ENCODE measurements at regions not wholly inside any gene's neighbourhood (a gene's known extent, or its start where the extent isn't known, plus 50 kb on each side); places are given as distances from the start of the nearest gene placed in this dataset.

DNA sequence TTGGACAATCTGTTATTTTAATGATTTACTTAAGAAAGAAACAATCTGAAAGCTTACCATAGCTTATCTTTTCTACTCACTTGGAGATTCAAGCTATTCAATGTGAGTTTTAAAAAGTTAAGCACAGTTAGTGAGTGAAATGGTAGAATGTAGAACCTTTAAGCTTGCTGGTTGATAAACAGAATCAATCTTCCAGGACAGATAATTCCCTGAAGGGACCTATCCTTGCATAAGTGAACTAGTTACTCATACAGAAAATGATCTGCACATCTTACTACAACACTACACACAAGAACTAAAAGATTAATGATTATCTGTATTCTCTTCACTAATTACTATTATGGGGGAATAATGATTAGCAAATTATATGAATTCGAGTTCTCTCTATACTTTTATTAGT is 165.6 kb downstream of the PALM2AKAP2 start:
- DNase-seq (ENCODE audit: low read depth), result peak; percentile 33

DNA sequence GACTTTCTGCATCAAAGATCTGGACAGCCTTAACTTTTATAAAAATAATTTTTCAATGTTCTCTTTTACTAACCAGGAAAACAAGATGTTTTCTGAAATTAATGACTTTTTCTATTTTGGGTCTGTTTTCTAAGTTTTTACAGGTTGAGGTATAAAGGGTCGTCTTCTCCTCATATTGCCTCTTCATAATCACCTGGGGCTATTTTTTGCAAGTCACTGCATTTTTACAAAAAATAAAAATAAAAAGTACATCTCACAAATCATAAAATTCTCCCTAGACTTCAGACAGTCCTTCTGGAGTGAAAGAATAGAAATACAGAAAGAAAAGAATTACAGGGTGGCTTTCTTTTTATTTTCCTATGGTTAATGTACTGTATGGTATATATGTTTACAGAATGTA is 168.5 kb downstream of the PALM2AKAP2 start:
- DNase-seq (ENCODE audit: low read depth), result no peak

- no peak for DNase-seq (ENCODE audit: low read depth)
These were observed 170.9 kb downstream of the PALM2AKAP2 start for GRCh38 chr9:109950710-109951443.

- no peak for DNase-seq (ENCODE audit: low read depth)
These were observed 173.3 kb downstream of the PALM2AKAP2 start for GRCh38 chr9:109953300-109953699.

DNA sequence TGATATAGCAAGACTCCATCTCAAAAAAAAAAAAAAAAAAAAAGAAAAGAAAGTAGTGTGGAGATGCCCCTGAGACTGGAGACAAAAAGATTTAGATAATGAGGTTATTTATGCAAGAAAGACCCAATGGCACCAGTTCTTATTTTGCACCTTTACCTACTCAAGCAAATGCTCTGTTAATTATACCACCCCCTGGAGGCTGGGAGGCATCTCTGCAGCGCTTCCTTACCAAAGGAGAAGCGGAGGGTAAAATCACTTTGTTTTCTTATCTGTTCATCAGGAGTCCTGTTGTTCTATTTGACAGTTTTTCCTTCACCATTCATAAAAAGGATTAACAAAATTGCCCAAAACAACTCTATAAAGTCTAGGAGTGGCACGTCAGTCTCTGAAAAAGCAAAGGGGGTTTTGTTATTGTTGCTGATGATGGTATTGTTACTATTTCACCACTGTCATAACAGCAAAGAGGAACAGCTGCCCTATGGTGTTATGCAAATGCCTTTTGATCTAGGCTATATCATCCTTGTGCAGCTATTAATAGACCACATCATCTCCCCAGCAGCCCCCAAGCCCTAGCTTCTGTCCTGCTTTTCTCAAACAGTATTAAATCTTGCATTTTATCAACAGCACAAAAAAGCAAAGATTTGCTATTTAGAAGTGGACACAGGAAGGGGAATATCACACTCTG is 174.0 kb downstream of the PALM2AKAP2 start:
- DNase-seq (ENCODE audit: low read depth), result no peak

- no peak for DNase-seq (ENCODE audit: low read depth)
These were observed 176.9 kb downstream of the PALM2AKAP2 start for GRCh38 chr9:109956717-109957440.

DNA sequence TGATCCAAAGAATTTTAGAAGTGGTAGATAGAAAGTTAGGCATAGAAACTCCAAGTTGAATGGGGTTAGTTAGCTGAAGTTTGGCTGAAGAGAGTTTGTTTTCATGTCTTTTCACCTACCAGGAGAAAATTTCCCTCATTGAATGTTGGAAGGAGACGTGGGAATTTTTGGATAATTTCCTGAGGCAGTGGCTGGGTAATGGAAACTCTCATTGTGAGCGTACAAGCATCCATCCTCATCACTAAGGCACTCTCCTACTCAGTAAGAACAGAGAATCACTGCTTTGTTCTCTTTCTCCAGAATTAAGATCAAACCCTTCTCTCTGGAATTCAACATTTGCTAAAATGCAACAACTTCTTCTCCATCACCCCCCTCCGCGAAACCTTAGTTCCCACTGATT is 179.7 kb downstream of the PALM2AKAP2 start:
- DNase-seq (ENCODE audit: low read depth), result no peak

GRCh38 chr9:109961626-109962025 is 181.6 kb downstream of the PALM2AKAP2 start:
- DNase-seq (ENCODE audit: low read depth), result no peak

GRCh38 chr9:109962215-109962614 is 182.2 kb downstream of the PALM2AKAP2 start:
- no peak for DNase-seq (ENCODE audit: low read depth)

DNA sequence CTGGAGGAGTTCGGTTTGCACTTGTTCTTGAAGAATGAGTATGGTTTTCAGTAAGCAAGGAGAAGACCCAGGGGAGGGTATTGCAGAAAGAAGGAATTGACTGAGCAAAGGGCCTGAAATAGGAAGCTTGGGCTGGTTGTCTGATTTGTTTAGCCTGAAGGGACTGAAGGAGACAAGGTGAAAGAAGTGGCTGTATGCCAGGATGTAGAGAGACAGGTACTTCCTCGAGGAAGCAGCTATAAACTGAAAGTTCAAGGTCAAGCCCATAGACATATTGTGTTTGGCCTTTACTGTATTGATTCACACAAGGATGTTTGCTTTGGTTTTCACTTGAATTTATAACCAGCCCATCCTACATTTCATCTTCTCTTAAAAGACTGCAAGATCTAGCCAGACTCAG is 183.1 kb downstream of the PALM2AKAP2 start:
- DNase-seq (ENCODE audit: low read depth), result no peak

DNA sequence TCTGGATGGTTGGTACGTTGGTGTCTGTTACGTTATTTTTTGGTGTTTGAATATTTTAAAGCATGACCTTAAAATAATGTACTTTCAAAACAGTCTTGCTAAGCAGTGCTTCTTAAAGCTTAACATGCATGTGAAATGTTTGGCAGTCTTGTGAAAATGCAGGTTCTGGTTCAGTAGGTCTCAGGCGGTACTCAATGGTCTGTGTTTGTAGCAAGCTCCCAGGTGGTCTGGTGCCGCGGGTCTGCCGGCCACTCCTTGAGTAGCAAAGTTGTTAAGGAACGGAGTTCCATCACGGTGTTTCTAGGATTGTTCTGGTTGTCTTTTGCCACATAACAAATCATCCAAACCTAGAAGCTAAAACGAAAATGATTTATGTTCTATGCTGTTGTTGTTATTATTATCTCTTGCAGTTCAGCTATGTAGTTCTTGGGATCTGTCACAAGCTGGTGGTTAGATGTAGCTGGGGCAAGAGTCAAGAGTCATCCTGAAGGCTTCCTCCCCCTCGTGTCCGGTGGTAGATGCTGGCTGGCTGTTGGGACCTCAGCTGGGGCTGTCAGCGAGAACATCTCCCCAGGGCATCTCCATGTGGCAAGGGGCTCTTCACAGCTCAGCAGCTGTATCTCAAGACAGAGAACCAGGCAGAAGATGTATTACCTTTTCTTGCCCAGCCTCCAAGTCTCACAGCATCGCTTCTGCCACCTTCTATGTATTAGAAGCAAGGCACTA is 186.8 kb downstream of the PALM2AKAP2 start:
- no peak for DNase-seq (ENCODE audit: low read depth)

GRCh38 chr9:109967651-109968642 is 187.9 kb downstream of the PALM2AKAP2 start:
- no peak for DNase-seq (ENCODE audit: low read depth)

DNA sequence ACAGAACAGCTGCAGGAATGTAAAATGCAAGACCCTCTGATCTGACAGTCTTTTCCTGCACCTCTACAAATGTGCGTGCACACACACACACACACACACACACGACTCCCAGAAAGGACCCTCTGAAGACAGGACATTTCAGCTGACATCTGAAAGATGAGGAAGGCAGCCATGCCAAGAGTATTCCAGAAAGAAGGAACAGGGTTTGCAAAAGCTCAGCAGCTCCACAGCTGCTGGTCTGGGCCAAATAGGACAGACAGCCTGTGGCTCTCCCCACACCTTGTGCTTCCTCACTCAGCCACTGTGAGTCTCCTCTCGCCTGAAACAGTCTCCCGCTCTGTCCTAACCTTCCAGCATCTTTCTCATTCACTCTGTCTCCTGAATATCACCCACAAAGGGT is 189.0 kb downstream of the PALM2AKAP2 start:
- no peak for DNase-seq (ENCODE audit: low read depth)

- no peak for DNase-seq (ENCODE audit: low read depth)
These were observed 189.7 kb downstream of the PALM2AKAP2 start for GRCh38 chr9:109969573-109970237.

- DNase-seq (ENCODE audit: low read depth), result no peak
These were observed 191.2 kb downstream of the PALM2AKAP2 start for GRCh38 chr9:109971226-109971625.

GRCh38 chr9:109972026-109972882 is 192.3 kb downstream of the PALM2AKAP2 start:
- no peak for DNase-seq (ENCODE audit: low read depth)

- DNase-seq (ENCODE audit: low read depth), result no peak
These were observed 193.3 kb downstream of the PALM2AKAP2 start for GRCh38 chr9:109973336-109973735.

DNA sequence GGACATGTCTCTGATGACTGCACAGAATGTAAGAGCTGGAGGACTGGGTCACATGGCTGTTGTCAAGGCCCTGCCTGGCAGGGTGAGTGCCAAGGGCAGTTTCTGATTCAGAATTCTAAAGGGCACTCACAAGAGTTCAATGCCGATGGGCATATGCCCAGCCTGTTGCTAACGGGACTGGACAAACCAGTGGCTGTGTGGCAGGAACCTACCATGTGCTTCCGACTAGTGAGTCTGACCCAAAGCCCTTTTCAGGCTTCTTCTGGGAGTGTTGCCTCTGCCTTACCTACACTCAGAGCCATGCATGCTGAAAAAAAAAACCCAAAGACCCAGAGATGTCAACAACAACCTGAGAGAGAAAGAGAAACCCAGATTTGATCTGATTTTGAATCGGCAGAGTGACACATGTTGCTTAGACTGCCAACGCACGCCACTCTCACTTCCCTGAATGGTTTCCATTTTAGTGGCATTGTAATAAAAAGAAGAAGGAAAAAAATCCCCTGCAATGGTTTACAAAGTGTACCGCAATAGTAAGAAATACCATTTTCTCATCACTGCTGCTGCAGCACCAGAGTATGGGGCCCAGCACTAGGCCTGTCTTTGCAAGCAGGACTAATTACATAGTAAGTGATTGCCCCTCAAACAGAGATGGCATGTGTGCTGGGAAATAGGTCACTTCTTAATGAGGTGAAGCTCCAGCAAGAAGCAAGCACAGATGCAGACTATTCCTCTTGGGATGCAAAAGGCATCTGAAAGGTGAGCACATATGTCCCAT is 194.3 kb downstream of the PALM2AKAP2 start:
- DNase-seq (ENCODE audit: low read depth), result peak; percentile 7

- DNase-seq (ENCODE audit: low read depth), result no peak
These were observed 194.9 kb downstream of the PALM2AKAP2 start for GRCh38 chr9:109974918-109975276.

Measured in renal cortical epithelial cell (primary cell).